ENCODE measurements at regions not wholly inside any gene's neighbourhood (a gene's known extent, or its start where the extent isn't known, plus 50 kb on each side); places are given as distances from the start of the nearest gene placed in this dataset.

DNA sequence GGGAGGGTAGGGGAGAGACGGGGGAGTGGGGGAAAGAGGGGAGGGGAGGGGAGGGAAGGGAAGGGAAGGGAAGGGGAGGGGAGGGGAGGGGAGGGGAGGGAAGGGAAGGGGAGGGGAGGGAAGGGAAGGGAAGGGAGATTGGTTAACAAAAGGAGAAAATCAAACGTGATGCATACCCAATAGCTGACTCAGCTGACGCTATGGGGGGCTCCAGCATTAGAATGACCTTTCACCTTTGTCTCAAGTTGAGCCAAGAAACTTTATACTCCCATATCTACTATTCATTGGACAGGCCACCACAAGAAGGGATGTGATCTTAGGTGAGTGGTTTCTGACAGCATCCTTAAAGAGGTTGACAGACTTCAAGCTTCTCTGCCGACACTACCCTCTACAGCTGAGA, 432.8 kb upstream of the CDH5 start:
- no peak for TF ChIP-seq CTCF (IDR thresholded peaks at IDR 0.05)
- TF ChIP-seq POLR2A (IDR thresholded peaks at IDR 0.05), result no peak
- intact Hi-C loops (cut with DNase I; ENCODE audit: low total_unique reads), result no loop called here
- Histone ChIP-seq H3K4me1 (no peaks in the 10 kb centered on the region), H3K27ac (no peak overlapping the region), H3K27me3 (no peaks in the 10 kb centered on the region), H3K4me3 (no peak overlapping the region), H3K9me3 (no peaks in the 10 kb centered on the region), H3K36me3 (no peaks in the 10 kb centered on the region)
- no peak for DNase-seq

- H3K4me3 ChIP-seq, result no peak overlapping the region
- TF ChIP-seq POLR2A (IDR thresholded peaks at IDR 0.05) (no peak), CTCF (IDR thresholded peaks at IDR 0.05) (no peak)
- DNase-seq, result no peak
- H3K4me1 ChIP-seq, result no peaks in the 10 kb centered on the region
- H3K27ac ChIP-seq, result no peak overlapping the region
- no peaks in the 10 kb centered on the region for H3K27me3 ChIP-seq
- H3K36me3 ChIP-seq, result no peaks in the 10 kb centered on the region
- intact Hi-C loops (cut with DNase I; ENCODE audit: low total_unique reads), result no loop called here
- no peaks in the 10 kb centered on the region for H3K9me3 ChIP-seq
Measured at GRCh38 chr16:65932350-65933072, 434.0 kb upstream of the CDH5 start.

DNA sequence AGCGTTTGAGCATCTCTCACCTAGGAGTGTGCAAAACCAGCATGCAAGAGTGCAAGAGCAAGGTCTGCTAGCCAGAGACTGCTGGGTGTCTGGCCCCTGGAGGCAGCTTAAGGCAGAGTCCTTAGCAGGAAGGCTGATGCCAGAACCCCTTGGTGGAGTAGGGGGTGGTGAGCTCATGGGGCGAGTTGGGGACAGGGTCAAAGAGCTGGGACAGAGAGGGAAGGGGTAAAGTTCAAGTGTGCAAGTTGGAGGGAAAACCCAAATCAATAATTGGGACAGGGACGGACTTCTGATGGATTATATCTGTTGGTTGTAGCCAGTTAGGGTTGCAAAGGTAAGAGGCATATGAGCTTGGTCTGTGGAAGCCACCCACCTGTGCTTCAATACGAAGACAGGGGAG, 443.6 kb upstream of the CDH5 start:
- Histone ChIP-seq H3K9me3 (no peaks in the 10 kb centered on the region), H3K4me3 (no peak overlapping the region), H3K4me1 (no peaks in the 10 kb centered on the region), H3K27me3 (no peaks in the 10 kb centered on the region), H3K27ac (no peak overlapping the region), H3K36me3 (no peaks in the 10 kb centered on the region)
- intact Hi-C loops (cut with DNase I; ENCODE audit: low total_unique reads), result no loop called here
- no peak for DNase-seq
- no peak for TF ChIP-seq POLR2A (IDR thresholded peaks at IDR 0.05)
- no peak for TF ChIP-seq CTCF (IDR thresholded peaks at IDR 0.05)

DNA sequence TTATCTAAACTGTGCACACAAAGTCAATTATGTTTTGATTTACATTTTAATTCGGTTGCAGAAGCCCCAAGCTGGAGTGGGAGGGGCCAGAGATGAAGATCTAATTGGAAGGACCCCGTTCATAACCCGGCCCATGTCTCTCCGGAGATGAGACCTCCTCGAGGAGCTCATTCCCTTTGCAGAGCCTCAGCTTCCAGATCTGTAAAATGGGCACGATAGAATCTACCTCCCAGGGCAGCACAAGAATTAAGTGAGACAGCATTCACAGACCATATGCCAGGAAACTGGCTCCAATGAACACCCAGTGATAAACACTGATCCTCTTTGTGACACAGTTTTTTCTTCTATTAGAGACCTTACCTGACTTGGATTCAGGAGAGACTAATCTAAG, 446.5 kb upstream of the CDH5 start:
- H3K9me3 ChIP-seq, result no peaks in the 10 kb centered on the region
- TF ChIP-seq CTCF (IDR thresholded peaks at IDR 0.05), result no peak
- no peak for TF ChIP-seq POLR2A (IDR thresholded peaks at IDR 0.05)

DNA sequence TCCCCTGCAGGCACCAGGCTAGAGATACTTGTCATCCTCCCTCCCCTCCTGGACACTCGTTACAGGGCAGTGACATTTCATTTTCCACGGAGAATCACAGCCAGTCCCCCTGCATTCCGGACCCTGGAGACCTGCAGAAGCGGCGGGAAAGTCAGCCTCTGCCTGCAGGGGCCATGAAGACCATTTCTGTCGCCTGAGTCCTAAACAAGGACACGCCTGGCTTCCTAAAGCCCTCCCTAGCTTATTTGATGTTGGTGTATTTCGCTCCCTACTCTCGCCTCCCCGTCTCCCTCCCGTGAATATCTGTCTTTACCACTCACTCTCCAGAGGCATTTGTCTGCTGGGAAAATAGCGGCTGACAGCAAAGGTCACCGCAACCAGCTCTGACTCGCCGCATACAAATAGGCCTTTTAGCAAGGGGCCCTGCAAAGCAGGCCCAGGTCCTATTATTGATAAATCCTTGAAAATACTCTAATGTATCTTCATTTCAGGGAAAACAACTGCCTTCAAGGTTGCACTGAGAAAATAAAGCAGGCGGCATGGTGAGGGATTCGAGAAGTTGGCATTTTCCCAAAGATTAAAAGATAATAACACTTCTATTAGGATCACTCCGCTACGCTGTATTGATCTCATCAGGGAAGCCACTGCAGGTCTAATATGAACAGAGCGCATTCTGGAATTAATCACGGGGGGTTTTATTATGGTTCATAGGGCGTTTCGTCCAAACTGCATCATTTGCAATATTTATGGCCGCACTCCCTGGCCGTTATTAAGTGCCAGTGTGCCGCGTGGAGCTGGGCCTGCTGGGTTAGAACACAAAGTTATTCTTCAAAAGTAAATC, 447.1 kb upstream of the CDH5 start:
- H3K9me3 ChIP-seq, result no peaks in the 10 kb centered on the region
- H3K4me1 ChIP-seq, result no peaks in the 10 kb centered on the region
- no peak for DNase-seq
- no peak overlapping the region for H3K27ac ChIP-seq
- intact Hi-C loops (cut with DNase I; ENCODE audit: low total_unique reads), result no loop called here
- H3K36me3 ChIP-seq, result no peaks in the 10 kb centered on the region
- no peaks in the 10 kb centered on the region for H3K27me3 ChIP-seq
- TF ChIP-seq POLR2A (IDR thresholded peaks at IDR 0.05) (no peak), CTCF (IDR thresholded peaks at IDR 0.05) (no peak)
- H3K4me3 ChIP-seq, result no peak overlapping the region

More for the DNA sequence above, 446.5 kb upstream of the CDH5 start:
- intact Hi-C loops (cut with DNase I; ENCODE audit: low total_unique reads), result no loop called here
- H3K36me3 ChIP-seq, result no peaks in the 10 kb centered on the region
- H3K27me3 ChIP-seq, result no peaks in the 10 kb centered on the region
- H3K27ac ChIP-seq, result no peak overlapping the region
- no peaks in the 10 kb centered on the region for H3K4me1 ChIP-seq
- DNase-seq, result no peak
- no peak overlapping the region for H3K4me3 ChIP-seq

Measured in uterus (tissue), 3 donors.